Panc1 (cell line): ENCODE measurements at regions not wholly inside any gene's neighbourhood (a gene's known extent, or its start where the extent isn't known, plus 50 kb on each side); places are given as distances from the start of the nearest gene placed in this dataset.

Experiments used
- CTCF ChIP-seq: fragments of 450-650 bp; IDR thresholded peaks from 2 replicates; pipeline ENCODE4 v1.5.1; 2017; ENCODE audit warnings: mild to moderate bottlenecking
- POLR2AphosphoS5 ChIP-seq: IDR thresholded peaks from 2 replicates; pipeline ENCODE4 v1.6.1; 2012; ENCODE audit warnings: mild to moderate bottlenecking, low read depth, low read length, moderate library complexity
- REST ChIP-seq, 2 experiments: IDR thresholded peaks; 2 replicates each; pipeline ENCODE4 v1.6.1; 2011 to 2012; ENCODE audit warnings: low read depth in 2 of 2, control low read depth in 1 of 2, low read length in 1 of 2, mild to moderate bottlenecking in 1 of 2, moderate library complexity in 1 of 2; ENCODE audit not compliant: insufficient read depth in 1 of 2

- no peak for TF ChIP-seq CTCF
- TF ChIP-seq REST (IDR thresholded peaks at IDR 0.05; ENCODE audit: insufficient read depth in 1 of 2, low read depth in 2 of 2, low read length in 1 of 2): no peak
- TF ChIP-seq POLR2AphosphoS5: no peak
Measured at GRCh38 chr19:28535352-28535775, 677.6 kb downstream of the UQCRFS1 start.
